ENCODE measurements at regions not wholly inside any gene's neighbourhood (a gene's known extent, or its start where the extent isn't known, plus 50 kb on each side); places are given as distances from the start of the nearest gene placed in this dataset.

DNA sequence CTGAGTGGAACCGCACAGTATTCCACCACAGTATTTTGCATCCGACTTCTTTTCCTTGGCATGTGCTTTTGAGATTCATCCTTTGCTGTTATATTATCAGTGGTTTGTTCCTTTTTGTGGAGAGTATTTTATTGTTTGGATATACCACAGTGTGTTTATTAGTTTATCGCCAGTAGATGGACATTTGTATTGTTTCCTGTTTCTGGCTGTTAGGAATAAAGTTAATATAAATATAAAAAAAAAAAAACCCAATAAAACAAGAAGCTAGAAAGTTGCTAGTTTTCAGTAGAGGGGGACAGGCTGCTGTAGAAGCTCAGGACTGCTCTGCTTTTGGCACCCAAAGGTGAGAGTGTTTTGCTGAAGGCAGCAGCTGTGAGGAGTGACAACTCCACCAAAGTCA, 62.0 kb upstream of the EEA1 start:
- Histone ChIP-seq H3K9me3 (peaks cover 0 to 15% (median 3%) of the 10 kb centered on the region in 11 donors), H3K4me1 (peaks cover 0 to 21% (median 9%) of the 10 kb centered on the region in 9 donors), H3K4me3 (no peak overlapping the region), H3K27ac (no peak overlapping the region), H3K27me3 (no peaks in the 10 kb centered on the region), H3K36me3 (no peaks in the 10 kb centered on the region)
- DNase-seq (no peak), ATAC-seq (no peak)
- intact Hi-C loops (cut with DNase I): loop anchor here in 2 of 10 donors (10.0 kb wide), 2 partner anchors 404 to 424 kb away; no protein-coding TSS in a partner anchor
- 92 to 93% methylated on average over 3 of the region's 3 CpGs for WGBS, 2 donors
- TF ChIP-seq, protein P1, sequence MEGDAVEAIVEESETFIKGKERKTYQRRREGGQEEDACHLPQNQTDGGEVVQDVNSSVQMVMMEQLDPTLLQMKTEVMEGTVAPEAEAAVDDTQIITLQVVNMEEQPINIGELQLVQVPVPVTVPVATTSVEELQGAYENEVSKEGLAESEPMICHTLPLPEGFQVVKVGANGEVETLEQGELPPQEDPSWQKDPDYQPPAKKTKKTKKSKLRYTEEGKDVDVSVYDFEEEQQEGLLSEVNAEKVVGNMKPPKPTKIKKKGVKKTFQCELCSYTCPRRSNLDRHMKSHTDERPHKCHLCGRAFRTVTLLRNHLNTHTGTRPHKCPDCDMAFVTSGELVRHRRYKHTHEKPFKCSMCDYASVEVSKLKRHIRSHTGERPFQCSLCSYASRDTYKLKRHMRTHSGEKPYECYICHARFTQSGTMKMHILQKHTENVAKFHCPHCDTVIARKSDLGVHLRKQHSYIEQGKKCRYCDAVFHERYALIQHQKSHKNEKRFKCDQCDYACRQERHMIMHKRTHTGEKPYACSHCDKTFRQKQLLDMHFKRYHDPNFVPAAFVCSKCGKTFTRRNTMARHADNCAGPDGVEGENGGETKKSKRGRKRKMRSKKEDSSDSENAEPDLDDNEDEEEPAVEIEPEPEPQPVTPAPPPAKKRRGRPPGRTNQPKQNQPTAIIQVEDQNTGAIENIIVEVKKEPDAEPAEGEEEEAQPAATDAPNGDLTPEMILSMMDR (IDR thresholded peaks at IDR 0.05): no peak

DNA sequence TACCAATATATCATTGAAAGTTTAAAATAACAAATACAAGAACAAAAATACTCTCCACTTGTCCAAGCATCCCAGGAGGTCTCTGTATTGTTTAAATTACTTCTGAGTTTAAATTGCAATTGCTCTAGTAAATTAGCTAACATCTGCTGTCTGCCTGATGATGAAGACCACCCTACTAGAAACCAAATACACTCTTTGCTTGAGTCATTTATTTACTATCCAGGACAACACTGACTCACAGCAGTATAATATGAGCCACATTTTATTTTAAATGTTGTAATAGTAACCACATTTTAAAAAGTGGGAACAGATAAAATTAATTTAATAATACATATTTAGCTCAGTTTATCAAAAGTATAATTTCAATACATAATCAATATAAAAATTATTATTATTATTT, 62.9 kb upstream of the EEA1 start:
- Histone ChIP-seq H3K4me3 (no peak overlapping the region), H3K9me3 (peaks cover 0 to 15% (median 3%) of the 10 kb centered on the region in 11 donors), H3K27ac (no peak overlapping the region), H3K27me3 (no peaks in the 10 kb centered on the region), H3K4me1 (peaks cover 0 to 18% (median 9%) of the 10 kb centered on the region in 9 donors), H3K36me3 (no peaks in the 10 kb centered on the region)
- DNase-seq (no peak), ATAC-seq (no peak)
- intact Hi-C loops (cut with DNase I): loop anchor here in 2 of 10 donors (10.0 kb wide), 2 partner anchors 403 to 423 kb away; no protein-coding TSS in a partner anchor
- TF ChIP-seq, protein P1 (IDR thresholded peaks at IDR 0.05): no peak

DNA sequence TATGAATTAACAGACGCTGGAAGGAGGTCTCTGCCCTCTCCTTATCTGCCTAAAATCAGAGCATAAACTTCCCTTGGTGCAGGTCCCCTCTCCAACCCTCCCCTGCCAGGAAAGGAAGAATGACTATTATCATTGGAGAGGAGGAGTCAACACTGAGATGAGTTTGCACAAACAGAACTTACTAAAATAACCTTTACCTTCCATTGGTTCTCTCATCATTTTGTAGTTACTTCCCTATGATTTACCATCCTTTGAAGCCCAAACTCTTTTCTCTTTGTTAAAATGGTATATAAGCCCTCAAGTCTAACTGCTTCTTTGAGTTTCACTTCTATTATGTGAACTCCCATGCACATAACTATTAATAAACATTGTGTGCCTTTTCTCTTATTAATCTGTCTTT, 64.2 kb upstream of the EEA1 start:
- H3K36me3 ChIP-seq: no peaks in the 10 kb centered on the region
- WGBS, 2 donors: 72 to 85% methylated on average over 1 of the region's 1 CpG
- H3K4me1 ChIP-seq: peaks cover 0 to 9% (median 0%) of the 10 kb centered on the region in 9 donors
- no peak overlapping the region for H3K4me3 ChIP-seq
- no peak overlapping the region for H3K27ac ChIP-seq
- intact Hi-C loops (cut with DNase I): loop anchor here in 2 of 10 donors (10.0 kb wide), 2 partner anchors 402 to 422 kb away; no protein-coding TSS in a partner anchor
- no peaks in the 10 kb centered on the region for H3K27me3 ChIP-seq
- TF ChIP-seq, protein P1 (IDR thresholded peaks at IDR 0.05): no peak
- H3K9me3 ChIP-seq: peaks cover 0 to 15% (median 3%) of the 10 kb centered on the region in 11 donors
- DNase-seq: no peak
- ATAC-seq: no peak

DNA sequence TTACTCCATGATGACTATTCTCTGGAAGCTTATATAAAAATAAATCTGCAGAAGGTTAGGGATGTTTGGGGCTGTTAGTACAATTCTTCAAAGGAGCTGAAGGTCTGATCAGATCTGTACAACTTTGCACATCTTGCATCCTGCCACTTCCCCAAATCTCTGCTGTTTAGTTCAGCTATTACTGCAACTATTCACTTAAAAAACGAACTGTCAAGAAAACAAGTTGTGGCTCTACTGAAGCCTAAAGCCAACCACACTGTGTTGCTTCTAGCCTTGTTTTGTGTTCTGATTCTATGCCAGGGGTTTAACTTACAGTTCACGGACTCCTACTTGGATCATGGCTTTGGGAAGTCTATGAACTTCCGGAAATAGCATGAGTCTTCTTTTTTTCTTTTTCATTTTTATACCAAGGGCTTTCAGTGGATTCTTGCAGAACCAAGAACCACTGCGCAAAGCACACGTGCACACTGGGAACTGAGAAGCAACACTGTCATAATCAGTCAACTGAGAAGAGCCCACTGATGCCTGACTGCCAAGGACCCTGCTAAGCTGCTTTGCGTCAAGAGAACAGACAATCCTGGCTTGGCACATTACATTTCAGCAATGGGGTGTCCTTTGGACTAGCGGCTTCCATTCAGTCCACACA, 66.3 kb upstream of the EEA1 start:
- H3K4me1 ChIP-seq: no peaks in the 10 kb centered on the region
- intact Hi-C loops (cut with DNase I): loop anchor here in 2 of 10 donors (10.0 kb wide), 2 partner anchors 399 to 419 kb away; no protein-coding TSS in a partner anchor
- ATAC-seq: no peak
- H3K27ac ChIP-seq: no peak overlapping the region
- TF ChIP-seq, protein P1 (IDR thresholded peaks at IDR 0.05): no peak
- H3K27me3 ChIP-seq: no peaks in the 10 kb centered on the region
- DNase-seq: no peak
- H3K9me3 ChIP-seq: peaks cover 0 to 15% (median 3%) of the 10 kb centered on the region in 11 donors
- WGBS, 2 donors: 87 to 91% methylated on average over 7 of the region's 7 CpGs
- H3K4me3 ChIP-seq: no peak overlapping the region
- H3K36me3 ChIP-seq: no peaks in the 10 kb centered on the region

Data from heart right ventricle (tissue), 16 donors.